ENCODE measurements at regions not wholly inside any gene's neighbourhood (a gene's known extent, or its start where the extent isn't known, plus 50 kb on each side); places are given as distances from the start of the nearest gene placed in this dataset. TPM values are rescaled to one million over a fixed set of nuclear protein-coding genes. Genes with fewer than 3 reads are reported as not detected.

DNA sequence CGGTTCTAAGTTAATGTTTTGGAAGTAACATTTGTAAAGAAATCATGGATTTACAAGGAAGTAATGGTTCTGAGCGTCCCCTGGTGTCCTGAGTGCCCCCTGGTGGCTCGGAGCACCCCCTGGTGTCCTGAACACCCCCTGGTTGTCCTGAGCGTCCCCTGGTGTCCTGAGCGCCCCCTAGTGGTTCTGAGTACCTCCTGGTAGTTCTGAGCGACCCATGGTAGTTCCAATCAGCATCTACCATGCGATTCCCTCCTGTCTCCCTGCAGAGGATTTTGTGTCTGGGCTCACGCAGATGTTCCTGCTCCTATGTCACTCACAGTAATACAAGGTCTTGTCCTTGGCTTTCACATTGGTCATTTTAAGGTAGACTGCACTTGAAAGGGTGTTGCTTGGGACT, 1352.9 kb downstream of the TMEM121 start:
- POLR2A ChIA-PET: no interaction called here
- no TSS peak for BruUV-seq (replicated peaks)

DNA sequence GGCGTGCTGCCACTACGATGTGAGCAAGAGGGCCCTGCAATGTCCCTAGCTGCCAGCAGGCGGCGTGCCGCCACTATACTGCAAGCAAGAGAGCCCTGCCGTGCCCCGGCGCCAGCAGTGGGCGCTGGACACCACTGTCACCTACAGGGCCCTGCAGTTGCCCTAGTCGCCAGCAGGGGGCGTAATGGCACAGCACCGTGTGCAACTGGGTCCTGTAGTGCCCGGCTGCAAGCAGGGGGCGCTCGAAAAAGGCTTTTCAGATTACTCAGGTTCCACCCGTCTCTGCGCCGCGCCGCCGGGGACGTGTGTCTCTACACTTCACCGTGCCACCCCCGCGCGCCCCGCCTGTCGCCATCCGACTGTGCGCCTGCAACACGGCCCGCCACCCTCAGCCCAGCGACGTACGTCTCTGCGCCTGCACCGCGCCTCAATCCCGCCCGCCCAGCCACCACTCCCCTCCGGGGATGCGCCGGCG, 1356.9 kb downstream of the TMEM121 start:
- peak in 1 of 2 experiments; percentile 55 for DNase-seq
- peaks cover 6% of the 10 kb centered on the region; the same call in 1 of the 2 replicates for H3K9me3 ChIP-seq
- Mint-ChIP-seq H3K36me3 (ENCODE audit: insufficient read depth, unreplicated experiment) (no peaks in the 10 kb centered on the region), H3K27ac (ENCODE audit: unreplicated experiment) (no peak overlapping the region), H3K9me3 (ENCODE audit: unreplicated experiment) (no peaks in the 10 kb centered on the region), H3K4me1 (ENCODE audit: low read depth, unreplicated experiment) (peaks cover under 1% of the 10 kb centered on the region), H3K4me3 (ENCODE audit: unreplicated experiment) (no peak overlapping the region), H3K27me3 (ENCODE audit: insufficient read depth, unreplicated experiment) (no peaks in the 10 kb centered on the region)
- POLR2A ChIA-PET: no interaction called here
- peak; percentile 41 to 78 for TF ChIP-seq CTCF (IDR thresholded peaks at IDR 0.05; ENCODE audit: insufficient read depth in 1 of 2, low read depth in 1 of 2, low read length in 1 of 2, severe bottlenecking in 1 of 2, unreplicated experiment in 1 of 2)
- H3K4me3 ChIP-seq (ENCODE audit: low read depth, low read length): no peak overlapping the region
- H3K4me1 ChIP-seq: peaks cover under 1% of the 10 kb centered on the region; the same call in 1 of the 2 replicates
- H3K36me3 ChIP-seq (ENCODE audit: control insufficient read depth, insufficient read depth, low read length): no peaks in the 10 kb centered on the region
- BruUV-seq (replicated peaks): no TSS peak
- intact Hi-C loops (cut with micrococcal nuclease; ENCODE audit: unreplicated experiment): no loop called here
- H3K27me3 ChIP-seq (replicated peaks; ENCODE audit: control insufficient read depth, insufficient read depth, low read length): no peaks in the 10 kb centered on the region
- CTCF ChIA-PET: no interaction called here

More for the DNA sequence above, 1352.9 kb downstream of the TMEM121 start:
- Histone ChIP-seq H3K27me3 (replicated peaks; ENCODE audit: control insufficient read depth, insufficient read depth, low read length) (no peaks in the 10 kb centered on the region), H3K9me3 (peaks cover 6% of the 10 kb centered on the region; the same call in 1 of the 2 replicates), H3K36me3 (ENCODE audit: control insufficient read depth, insufficient read depth, low read length) (no peaks in the 10 kb centered on the region), H3K4me3 (ENCODE audit: low read depth, low read length) (no peak overlapping the region), H3K4me1 (peaks cover 21% of the 10 kb centered on the region)
- Mint-ChIP-seq H3K36me3 (ENCODE audit: insufficient read depth, unreplicated experiment) (no peaks in the 10 kb centered on the region), H3K4me1 (ENCODE audit: low read depth, unreplicated experiment) (peaks cover 8% of the 10 kb centered on the region), H3K27me3 (ENCODE audit: insufficient read depth, unreplicated experiment) (no peaks in the 10 kb centered on the region), H3K9me3 (ENCODE audit: unreplicated experiment) (no peaks in the 10 kb centered on the region), H3K27ac (ENCODE audit: unreplicated experiment) (no peak overlapping the region), H3K4me3 (ENCODE audit: unreplicated experiment) (no peak overlapping the region)
- peak; percentile 82 to 84 for DNase-seq
- CTCF ChIA-PET: no interaction called here
- TF ChIP-seq CTCF (IDR thresholded peaks at IDR 0.05; ENCODE audit: insufficient read depth in 1 of 2, low read depth in 1 of 2, low read length in 1 of 2, severe bottlenecking in 1 of 2, unreplicated experiment in 1 of 2): peak; percentile 64 to 79
- intact Hi-C loops (cut with micrococcal nuclease; ENCODE audit: unreplicated experiment): no loop called here

Small RNA genes lying in the stretch of these regions (microRNA-seq; reads per million reads assigned to microRNA genes)
- gene MIR4507 (not detected), gene MIR4537 (not detected), gene MIR4538 (not detected), gene MIR4539 (not detected), gene MIR5195 (not detected), gene MIR8071-1 (not detected), gene MIR8071-2 (not detected)
